ENCODE measurements at regions not wholly inside any gene's neighbourhood (a gene's known extent, or its start where the extent isn't known, plus 50 kb on each side); places are given as distances from the start of the nearest gene placed in this dataset.

DNA sequence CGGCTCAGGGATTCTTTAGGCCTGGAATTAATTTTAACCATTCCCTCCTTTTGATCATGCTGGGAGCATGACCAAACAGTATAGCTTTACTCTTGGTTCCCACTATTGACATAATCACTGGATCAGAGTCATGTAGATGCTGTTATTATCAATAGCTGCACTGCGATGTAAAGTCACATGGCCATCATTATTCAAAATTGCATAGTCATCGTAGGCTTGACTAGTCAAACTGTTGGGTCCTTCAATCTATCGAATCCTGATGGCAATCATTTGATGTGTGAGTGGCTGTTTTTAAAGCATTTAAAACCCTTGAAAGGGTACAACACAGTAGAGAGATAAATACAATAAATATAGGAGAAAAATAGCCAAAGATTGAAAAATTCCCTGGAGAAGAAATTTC lies 1194.1 kb downstream of the EFNA5 start:
- H3K4me3 ChIP-seq (replicated peaks; ENCODE audit: low read depth, low read length): no peak overlapping the region
- no peak for DNase-seq (ENCODE audit: extremely low read depth, low read depth)
- TF ChIP-seq, protein P1, sequence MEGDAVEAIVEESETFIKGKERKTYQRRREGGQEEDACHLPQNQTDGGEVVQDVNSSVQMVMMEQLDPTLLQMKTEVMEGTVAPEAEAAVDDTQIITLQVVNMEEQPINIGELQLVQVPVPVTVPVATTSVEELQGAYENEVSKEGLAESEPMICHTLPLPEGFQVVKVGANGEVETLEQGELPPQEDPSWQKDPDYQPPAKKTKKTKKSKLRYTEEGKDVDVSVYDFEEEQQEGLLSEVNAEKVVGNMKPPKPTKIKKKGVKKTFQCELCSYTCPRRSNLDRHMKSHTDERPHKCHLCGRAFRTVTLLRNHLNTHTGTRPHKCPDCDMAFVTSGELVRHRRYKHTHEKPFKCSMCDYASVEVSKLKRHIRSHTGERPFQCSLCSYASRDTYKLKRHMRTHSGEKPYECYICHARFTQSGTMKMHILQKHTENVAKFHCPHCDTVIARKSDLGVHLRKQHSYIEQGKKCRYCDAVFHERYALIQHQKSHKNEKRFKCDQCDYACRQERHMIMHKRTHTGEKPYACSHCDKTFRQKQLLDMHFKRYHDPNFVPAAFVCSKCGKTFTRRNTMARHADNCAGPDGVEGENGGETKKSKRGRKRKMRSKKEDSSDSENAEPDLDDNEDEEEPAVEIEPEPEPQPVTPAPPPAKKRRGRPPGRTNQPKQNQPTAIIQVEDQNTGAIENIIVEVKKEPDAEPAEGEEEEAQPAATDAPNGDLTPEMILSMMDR (IDR thresholded peaks at IDR 0.05; ENCODE audit: low read depth, low read length, missing control alignments): no peak

DNA sequence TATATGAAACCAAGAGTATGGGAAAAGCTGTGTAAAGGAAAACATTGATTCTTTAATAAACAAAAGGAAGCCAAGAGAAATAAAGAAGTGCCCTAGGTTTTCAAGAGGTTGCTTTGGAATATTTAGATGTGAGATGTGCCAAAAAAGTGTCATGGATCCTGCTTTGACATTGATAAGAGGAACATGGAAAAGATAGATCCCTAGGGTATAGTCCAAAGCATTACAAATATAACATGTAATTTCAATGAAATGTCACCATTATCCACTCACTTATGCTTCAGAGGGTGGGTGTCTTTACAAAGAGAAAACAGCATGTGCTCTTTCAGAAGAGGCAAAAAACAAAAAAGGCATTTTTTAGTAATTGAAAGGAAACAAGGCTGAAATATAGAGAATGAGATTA lies 1196.7 kb downstream of the EFNA5 start:
- TF ChIP-seq, protein P1 (IDR thresholded peaks at IDR 0.05; ENCODE audit: low read depth, low read length, missing control alignments): no peak
- H3K4me3 ChIP-seq (replicated peaks; ENCODE audit: low read depth, low read length): no peak overlapping the region
- no peak for DNase-seq (ENCODE audit: extremely low read depth, low read depth)

DNA sequence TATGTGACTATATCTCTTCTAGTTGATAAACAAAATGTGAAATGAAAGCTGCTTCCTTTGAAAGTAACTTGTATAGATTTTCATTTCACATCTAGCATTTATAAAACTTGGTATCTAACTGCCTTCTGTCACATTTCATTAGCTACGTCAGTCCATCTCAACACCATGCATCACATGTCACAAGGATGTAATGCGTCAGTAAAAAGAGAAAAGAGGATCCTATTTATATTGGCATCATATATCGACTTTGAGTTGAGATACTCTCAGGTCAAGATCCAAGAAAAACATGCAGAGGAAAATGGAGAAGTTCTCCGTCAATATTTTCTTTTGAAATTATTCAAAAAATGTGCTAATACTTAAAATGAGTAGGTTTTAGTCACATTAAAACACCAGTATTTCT lies 1211.2 kb downstream of the EFNA5 start:
- H3K4me3 ChIP-seq (replicated peaks; ENCODE audit: low read depth, low read length): no peak overlapping the region
- DNase-seq (ENCODE audit: extremely low read depth, low read depth): no peak
- TF ChIP-seq, protein P1 (IDR thresholded peaks at IDR 0.05; ENCODE audit: low read depth, low read length, missing control alignments): no peak

DNA sequence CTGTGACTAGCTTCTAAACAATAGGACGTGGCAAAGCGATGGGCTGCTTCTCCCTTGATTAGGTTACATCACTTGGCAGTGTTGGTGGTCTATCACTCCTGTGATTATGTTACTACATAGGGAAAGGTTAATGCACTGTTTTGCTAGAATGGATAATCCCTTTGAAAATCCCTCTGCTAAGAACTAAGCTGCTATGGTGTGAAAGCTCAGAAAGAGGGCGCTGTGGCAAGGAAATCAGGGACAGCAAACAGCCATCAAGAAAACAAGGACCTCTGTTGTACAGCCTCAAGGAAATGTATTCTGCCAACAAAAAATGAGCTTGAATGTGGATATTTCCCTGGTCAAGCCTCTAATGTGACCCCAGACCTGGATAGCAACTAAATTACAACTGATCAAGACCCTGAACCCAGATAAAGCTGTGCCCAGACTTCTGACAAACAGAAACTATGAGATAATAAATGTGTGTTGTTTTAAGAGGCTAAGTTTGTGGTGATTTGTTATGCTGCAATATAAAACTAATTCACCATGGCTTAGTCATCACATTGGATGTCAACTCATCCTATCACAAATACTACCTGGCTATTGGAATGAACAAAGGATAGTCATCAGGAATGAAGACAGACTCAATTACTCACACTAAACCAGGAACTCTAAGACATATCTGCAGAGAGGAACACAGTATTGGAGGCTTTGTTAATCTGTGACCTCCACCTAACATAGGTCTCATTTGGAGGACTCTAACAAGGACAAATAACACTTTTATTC lies 1215.9 kb downstream of the EFNA5 start:
- TF ChIP-seq, protein P1 (IDR thresholded peaks at IDR 0.05; ENCODE audit: low read depth, low read length, missing control alignments): peak; percentile 59
- DNase-seq (ENCODE audit: extremely low read depth, low read depth): peak; percentile 14
- H3K4me3 ChIP-seq (replicated peaks; ENCODE audit: low read depth, low read length): no peak overlapping the region

DNA sequence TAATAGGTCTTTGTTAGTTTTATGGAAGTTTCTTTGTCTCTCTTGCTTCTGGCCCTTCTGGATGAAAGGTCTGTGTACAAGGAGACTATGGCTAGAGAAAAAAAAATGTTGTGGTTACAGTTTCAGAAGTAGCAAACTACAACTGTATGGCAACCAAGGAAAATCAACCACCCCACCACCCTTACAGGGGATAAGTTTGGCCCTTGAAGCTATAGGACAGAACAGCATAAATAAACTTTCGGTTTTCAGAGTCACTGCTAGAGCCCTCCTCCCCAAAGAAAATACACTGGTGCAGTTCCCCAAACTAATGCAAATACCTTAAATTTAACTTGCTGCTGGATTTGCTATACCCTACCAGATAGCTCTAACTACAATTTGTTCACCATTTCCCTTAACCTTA lies 1216.7 kb downstream of the EFNA5 start:
- TF ChIP-seq, protein P1 (IDR thresholded peaks at IDR 0.05; ENCODE audit: low read depth, low read length, missing control alignments): no peak
- H3K4me3 ChIP-seq (replicated peaks; ENCODE audit: low read depth, low read length): no peak overlapping the region
- DNase-seq (ENCODE audit: extremely low read depth, low read depth): no peak

DNA sequence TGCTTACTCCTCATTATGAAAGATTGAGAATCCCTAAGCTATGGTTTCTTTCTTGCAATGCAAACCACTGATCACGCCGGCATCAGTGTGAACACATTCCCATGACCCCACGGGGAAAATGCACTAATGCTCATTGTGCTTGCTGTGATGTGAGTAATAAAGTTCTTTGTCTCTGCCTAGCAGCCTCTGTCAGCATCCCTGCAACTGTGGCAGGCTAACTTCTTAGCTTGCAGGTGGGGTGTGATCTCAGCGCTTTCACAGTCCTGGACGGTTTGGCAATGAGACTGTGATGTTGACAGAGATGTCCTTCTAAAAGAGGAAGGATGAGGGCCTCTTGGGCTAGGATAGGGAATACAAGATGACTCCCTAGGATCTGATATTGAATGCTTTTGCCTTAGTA lies 1218.7 kb downstream of the EFNA5 start:
- DNase-seq (ENCODE audit: extremely low read depth, low read depth): no peak
- TF ChIP-seq, protein P1 (IDR thresholded peaks at IDR 0.05; ENCODE audit: low read depth, low read length, missing control alignments): no peak
- no peak overlapping the region for H3K4me3 ChIP-seq (replicated peaks; ENCODE audit: low read depth, low read length)

DNA sequence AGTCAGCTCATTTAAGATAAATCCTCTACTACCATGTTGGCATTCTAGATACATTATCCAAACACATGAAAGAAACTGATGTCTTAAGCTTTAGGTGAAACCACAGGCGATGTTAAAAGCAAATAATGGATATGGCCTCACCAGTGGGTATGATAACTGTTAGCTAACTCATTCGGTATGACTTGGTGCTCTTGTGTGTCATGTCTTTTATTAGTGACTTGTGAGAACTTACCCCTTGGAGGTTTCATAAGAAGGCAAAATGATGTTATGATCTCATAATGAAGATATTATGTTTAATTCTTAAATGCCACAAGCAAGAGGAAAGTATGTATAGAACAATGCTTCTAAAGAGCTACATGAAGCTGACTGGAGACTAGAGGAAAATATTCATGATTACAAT lies 1227.0 kb downstream of the EFNA5 start:
- TF ChIP-seq, protein P1 (IDR thresholded peaks at IDR 0.05; ENCODE audit: low read depth, low read length, missing control alignments): no peak
- DNase-seq (ENCODE audit: extremely low read depth, low read depth): no peak
- H3K4me3 ChIP-seq (replicated peaks; ENCODE audit: low read depth, low read length): no peak overlapping the region

Measured in HFF-Myc (cell line).